Neuronal stem cell (in vitro differentiated cells): ENCODE measurements at regions not wholly inside any gene's neighbourhood (a gene's known extent, or its start where the extent isn't known, plus 50 kb on each side); places are given as distances from the start of the nearest gene placed in this dataset.

Experiments
- DNase-seq: peaks from one replicate; pipeline ENCODE4 v3.0.0-alpha.2; 2013; ENCODE audit warnings: low spot score
- H2AFZ ChIP-seq: one replicate; pipeline ENCODE4 v1.6.1; 2013; ENCODE audit warnings: mild to moderate bottlenecking, low read length, inconsistent platforms
- H2AK5ac ChIP-seq: 2 replicates; pipeline ENCODE4 v1.6.1; 2013; ENCODE audit warnings: low read depth, mild to moderate bottlenecking, inconsistent platforms, low read length, moderate library complexity, mixed read lengths
- H2BK120ac ChIP-seq: 2 replicates; pipeline ENCODE4 v1.6.1; 2013; ENCODE audit warnings: low read depth, mild to moderate bottlenecking, inconsistent platforms, low read length, moderate library complexity, mixed read lengths
- H2BK12ac ChIP-seq: one replicate; pipeline ENCODE4 v1.6.1; 2013; ENCODE audit warnings: low read length, inconsistent platforms
- H2BK15ac ChIP-seq: 2 replicates; pipeline ENCODE4 v1.6.1; 2013; ENCODE audit warnings: mild to moderate bottlenecking, low read length, inconsistent platforms, mixed read lengths
- H2BK5ac ChIP-seq: one replicate; pipeline ENCODE4 v1.6.1; 2013; ENCODE audit warnings: inconsistent platforms, mild to moderate bottlenecking, low read length, moderate library complexity
- H3K14ac ChIP-seq: one replicate; pipeline ENCODE4 v1.6.1; 2013; ENCODE audit warnings: low read length, inconsistent platforms
- H3K18ac ChIP-seq: 2 replicates; pipeline ENCODE4 v1.6.1; 2013; ENCODE audit warnings: low read length, inconsistent platforms
- H3K23ac ChIP-seq: 2 replicates; pipeline ENCODE4 v1.6.1; 2013; ENCODE audit warnings: low read depth, mild to moderate bottlenecking, mixed read lengths, low read length, inconsistent platforms; ENCODE audit not compliant: poor library complexity
- H3K27ac ChIP-seq: replicated peaks from 3 replicates; pipeline ENCODE4 v1.5.1; 2013; ENCODE audit warnings: low read length, inconsistent platforms
- H3K27me3 ChIP-seq, 3 experiments: 2 replicates each; pipeline ENCODE4 v1.6.1; 2013; ENCODE audit warnings: low read length in 3 of 3, mild to moderate bottlenecking in 2 of 3, inconsistent platforms in 1 of 3, low read depth in 1 of 3, mixed read lengths in 1 of 3, moderate library complexity in 1 of 3; ENCODE audit not compliant: control insufficient read depth in 3 of 3, insufficient read depth in 3 of 3
- H3K36me3 ChIP-seq, 2 donors: replicated peaks in 1 of 2; 2 replicates each; pipeline ENCODE4 v1.6.1; 2013; ENCODE audit warnings: low read length in 2 of 2; ENCODE audit not compliant: control insufficient read depth in 2 of 2, insufficient read depth in 2 of 2
- H3K4ac ChIP-seq: 2 replicates; pipeline ENCODE4 v1.6.1; 2013; ENCODE audit warnings: inconsistent platforms, mild to moderate bottlenecking, low read length, moderate library complexity
- H3K4me1 ChIP-seq, 2 donors: 1 replicate in 1 of 2; 2 replicates in 1 of 2; pipeline ENCODE4 v1.6.1; 2013; ENCODE audit warnings: low read length in 2 of 2, low read depth in 1 of 2; ENCODE audit not compliant: control insufficient read depth in 2 of 2, insufficient read depth in 1 of 2
- H3K4me2 ChIP-seq: one replicate; pipeline ENCODE4 v1.6.1; 2013; ENCODE audit warnings: mild to moderate bottlenecking, low read length, inconsistent platforms; ENCODE audit not compliant: insufficient read depth, poor library complexity, severe bottlenecking
- H3K4me3 ChIP-seq, 2 donors: 2 replicates each; pipeline ENCODE4 v1.5.1; 2013; ENCODE audit warnings: low read length in 2 of 2, mild to moderate bottlenecking in 2 of 2, inconsistent platforms in 1 of 2, moderate library complexity in 1 of 2
- H3K79me1 ChIP-seq: one replicate; pipeline ENCODE4 v1.6.1; 2013; ENCODE audit warnings: low read depth, mild to moderate bottlenecking, inconsistent platforms, low read length, moderate library complexity
- H3K9ac ChIP-seq: one replicate; pipeline ENCODE4 v1.6.1; 2013; ENCODE audit warnings: mild to moderate bottlenecking, low read depth, low read length, inconsistent platforms; ENCODE audit not compliant: poor library complexity
- H3K9me3 ChIP-seq, 2 donors: replicated peaks in 1 of 2; 2 replicates each; pipeline versions ENCODE3 to v1.6.1; 2013; ENCODE audit warnings: low read length in 2 of 2, mild to moderate bottlenecking in 2 of 2, inconsistent platforms in 1 of 2, low read depth in 1 of 2, mixed read lengths in 1 of 2, moderate library complexity in 1 of 2; ENCODE audit not compliant: control insufficient read depth in 2 of 2, insufficient read depth in 1 of 2
- H4K8ac ChIP-seq: one replicate; pipeline ENCODE4 v1.6.1; 2013; ENCODE audit warnings: low read depth, mild to moderate bottlenecking, inconsistent platforms, low read length, moderate library complexity
- H4K91ac ChIP-seq: one replicate; pipeline ENCODE4 v1.6.1; 2013; ENCODE audit warnings: low read length, low read depth, mild to moderate bottlenecking, inconsistent platforms; ENCODE audit not compliant: poor library complexity
- WGBS, 2 donors: extraction: QIAGEN DNeasy Blood & Tissue Kit; methylation state at CpG; one replicate each; pipeline ENCODE4 v1.1.7; 2013; ENCODE audit warnings: missing lambda C conversion rate in 2 of 2, mixed read lengths in 1 of 2; ENCODE audit not compliant: insufficient read length in 2 of 2, insufficient replicate concordance in 1 of 2; ENCODE audit errors: extremely low coverage in 2 of 2; 5-methylcytosine and 5-hydroxymethylcytosine counted together

DNA sequence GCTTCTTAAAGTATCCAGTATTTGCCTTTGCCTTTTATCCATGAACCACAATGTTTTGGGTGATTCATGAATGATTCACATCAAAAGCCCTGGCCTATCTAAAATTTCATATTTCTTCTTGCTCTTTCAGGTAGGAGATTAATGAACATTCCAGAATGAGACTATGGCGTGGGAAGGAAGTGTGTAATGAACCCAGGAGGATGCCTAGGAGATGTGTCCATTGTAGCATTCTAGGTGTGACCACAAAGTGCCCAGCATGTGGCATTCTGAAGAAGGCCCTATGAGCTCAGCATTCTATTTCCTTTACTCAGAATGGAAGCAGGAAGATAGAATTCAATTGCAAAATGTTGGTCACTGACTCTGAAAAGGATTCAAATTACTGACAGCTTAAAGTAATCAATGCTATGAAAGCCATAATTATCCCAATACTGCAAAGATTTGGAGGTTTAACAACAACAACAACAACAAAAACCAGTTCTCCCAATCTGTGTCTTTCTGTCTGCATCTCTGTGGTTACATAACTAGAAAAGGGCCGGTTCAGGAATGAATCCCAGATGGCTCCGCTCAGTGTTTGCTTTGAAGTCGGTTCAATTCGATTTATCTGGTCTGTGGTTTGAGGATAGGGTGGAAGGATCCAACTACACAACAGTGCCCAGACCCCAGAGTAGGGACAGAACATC, 126.7 kb downstream of the FOXD1 start:
- no peak overlapping the region for H2BK12ac ChIP-seq
- peaks cover 0 to 2% of the 10 kb centered on the region in 2 donors for H3K4me1 ChIP-seq
- H3K18ac ChIP-seq: no peak overlapping the region
- no peak overlapping the region for H2BK15ac ChIP-seq
- no peak overlapping the region for H3K23ac ChIP-seq
- no peak overlapping the region for H2AFZ ChIP-seq
- H3K36me3 ChIP-seq: no peaks in the 10 kb centered on the region
- WGBS, 2 donors: no CpG with 5 or more reads among the region's 5 CpGs
- no peak overlapping the region for H4K91ac ChIP-seq
- H3K4me2 ChIP-seq: no peak overlapping the region
- H3K27ac ChIP-seq: no peak overlapping the region
- H3K4me3 ChIP-seq: no peak overlapping the region
- no peaks in the 10 kb centered on the region for H3K79me1 ChIP-seq
- no peaks in the 10 kb centered on the region for H3K9me3 ChIP-seq
- no peak overlapping the region for H3K4ac ChIP-seq
- no peak for DNase-seq
- H3K9ac ChIP-seq: no peak overlapping the region
- H2AK5ac ChIP-seq: no peak overlapping the region
- H4K8ac ChIP-seq: no peak overlapping the region
- peaks cover 0 to 9% (median 0%) of the 10 kb centered on the region in 3 experiments for H3K27me3 ChIP-seq
- H3K14ac ChIP-seq: no peak overlapping the region
- no peak overlapping the region for H2BK5ac ChIP-seq
- H2BK120ac ChIP-seq: no peak overlapping the region

DNA sequence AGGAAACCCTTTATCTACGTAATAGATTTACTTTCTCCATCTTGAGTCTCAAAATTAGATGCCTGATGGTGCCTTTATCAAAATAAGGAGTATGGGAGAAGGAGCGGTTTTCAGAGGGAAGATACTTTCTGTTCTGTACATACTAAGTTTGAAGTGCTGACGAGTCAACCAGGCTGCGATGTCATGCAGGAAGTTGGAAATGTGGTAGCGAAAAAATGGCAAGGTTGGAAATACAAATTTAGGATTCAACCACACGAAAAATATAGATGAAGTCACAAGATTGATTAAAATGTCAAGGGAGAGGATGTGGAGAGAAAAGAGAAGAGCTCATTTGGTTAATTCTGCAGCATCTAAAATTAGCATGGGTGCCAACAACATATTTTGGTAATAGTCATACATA, 129.5 kb downstream of the FOXD1 start:
- Histone ChIP-seq H2BK5ac (no peak overlapping the region), H2AK5ac (no peak overlapping the region), H3K18ac (no peak overlapping the region), H3K4me3 (no peak overlapping the region), H3K36me3 (no peaks in the 10 kb centered on the region), H3K4me1 (peaks cover 0 to 2% of the 10 kb centered on the region in 2 donors), H3K14ac (no peak overlapping the region), H2BK15ac (no peak overlapping the region), H3K4ac (no peak overlapping the region), H3K27ac (no peak overlapping the region), H4K91ac (no peak overlapping the region), H3K9ac (no peak overlapping the region), H3K23ac (no peak overlapping the region), H2BK12ac (no peak overlapping the region), H3K27me3 (peaks cover 0 to 21% (median 0%) of the 10 kb centered on the region in 3 experiments), H2AFZ (no peak overlapping the region), H3K4me2 (no peak overlapping the region), H4K8ac (no peak overlapping the region), H2BK120ac (no peak overlapping the region), H3K79me1 (no peaks in the 10 kb centered on the region), H3K9me3 (no peaks in the 10 kb centered on the region)
- no CpG with 5 or more reads among the region's 6 CpGs for WGBS, 2 donors
- no peak for DNase-seq

DNA sequence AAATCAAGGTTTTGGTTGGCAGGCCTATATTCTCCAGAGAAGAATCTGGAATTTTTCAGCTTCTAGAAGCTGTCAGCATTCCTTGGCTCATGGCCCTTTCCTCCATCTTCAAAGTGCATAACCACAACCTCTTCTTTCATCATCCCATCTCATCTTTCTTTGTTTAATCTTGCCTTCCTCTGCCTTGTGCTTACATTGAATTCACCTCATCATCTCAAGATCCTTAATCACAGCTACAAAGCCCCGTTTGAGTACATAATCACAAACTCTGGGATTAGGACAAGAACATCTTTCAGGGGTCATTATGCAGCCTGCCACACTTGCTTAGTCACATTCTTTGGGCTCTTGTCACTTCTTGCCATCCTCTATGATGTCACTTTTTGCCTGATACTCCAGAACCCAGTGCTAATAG, 130.3 kb downstream of the FOXD1 start:
- Histone ChIP-seq H3K4me3 (no peak overlapping the region), H3K27me3 (peaks cover 0 to 28% (median 1%) of the 10 kb centered on the region in 3 experiments), H3K36me3 (no peaks in the 10 kb centered on the region), H2BK12ac (no peak overlapping the region), H3K4me2 (no peak overlapping the region), H3K23ac (no peak overlapping the region), H2AFZ (no peak overlapping the region), H4K8ac (no peak overlapping the region), H3K14ac (no peak overlapping the region), H3K4me1 (peaks cover 0 to 2% of the 10 kb centered on the region in 2 donors), H3K18ac (no peak overlapping the region), H2BK15ac (no peak overlapping the region), H3K9ac (no peak overlapping the region), H2BK120ac (no peak overlapping the region), H3K27ac (no peak overlapping the region), H3K9me3 (no peaks in the 10 kb centered on the region), H2BK5ac (no peak overlapping the region), H2AK5ac (no peak overlapping the region), H4K91ac (no peak overlapping the region), H3K4ac (no peak overlapping the region), H3K79me1 (no peaks in the 10 kb centered on the region)
- DNase-seq: no peak
- WGBS, 2 donors: no CpG with 5 or more reads among the region's 1 CpG

DNA sequence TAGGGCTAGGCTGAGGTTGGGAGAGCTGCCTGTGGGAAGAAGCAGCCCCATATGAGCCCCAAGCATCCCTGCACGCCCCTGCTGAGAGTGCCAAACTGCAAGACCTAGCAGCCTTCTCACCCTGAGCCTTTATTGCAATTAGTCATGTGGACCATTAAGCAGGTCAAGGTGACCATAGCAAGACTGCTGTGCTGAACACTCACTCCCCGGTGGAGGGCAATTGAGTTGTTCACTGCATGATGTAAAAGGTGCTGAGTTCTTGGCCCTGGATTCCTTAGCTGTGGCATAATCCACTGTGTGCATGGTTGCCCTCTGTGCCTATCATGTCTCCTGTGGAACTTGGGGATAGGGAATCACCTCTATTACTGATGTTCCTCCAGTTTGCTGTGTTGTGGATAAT, 131.1 kb downstream of the FOXD1 start:
- H2BK15ac ChIP-seq: no peak overlapping the region
- DNase-seq: no peak
- H3K18ac ChIP-seq: no peak overlapping the region
- no peak overlapping the region for H4K8ac ChIP-seq
- H2BK120ac ChIP-seq: no peak overlapping the region
- H3K14ac ChIP-seq: no peak overlapping the region
- no peak overlapping the region for H2AFZ ChIP-seq
- no peak overlapping the region for H3K4ac ChIP-seq
- WGBS, 2 donors: no CpG with 5 or more reads among the region's 2 CpGs
- no peak overlapping the region for H4K91ac ChIP-seq
- H3K4me1 ChIP-seq: peaks cover 0 to 2% of the 10 kb centered on the region in 2 donors
- H3K4me3 ChIP-seq: no peak overlapping the region
- H3K23ac ChIP-seq: no peak overlapping the region
- H3K27me3 ChIP-seq: peaks cover 0 to 36% (median 6%) of the 10 kb centered on the region in 3 experiments
- no peak overlapping the region for H2AK5ac ChIP-seq
- H3K9ac ChIP-seq: no peak overlapping the region
- H3K9me3 ChIP-seq: no peaks in the 10 kb centered on the region
- no peak overlapping the region for H3K4me2 ChIP-seq
- H2BK5ac ChIP-seq: no peak overlapping the region
- no peak overlapping the region for H2BK12ac ChIP-seq
- no peak overlapping the region for H3K27ac ChIP-seq
- H3K36me3 ChIP-seq: no peaks in the 10 kb centered on the region
- H3K79me1 ChIP-seq: no peaks in the 10 kb centered on the region
